Ishikawa (cell line): ENCODE measurements at regions not wholly inside any gene's neighbourhood (a gene's known extent, or its start where the extent isn't known, plus 50 kb on each side); places are given as distances from the start of the nearest gene placed in this dataset.

ENCODE experiments used
- CEBPB ChIP-seq: IDR thresholded peaks from 2 replicates; pipeline ENCODE4 v1.6.1; 2012
- CREB1 ChIP-seq: IDR thresholded peaks from 2 replicates; pipeline ENCODE4 v1.6.1; 2012; ENCODE audit warnings: low read depth
- EGR1 ChIP-seq: IDR thresholded peaks from 2 replicates; pipeline ENCODE4 v1.6.1; 2012
- EP300 ChIP-seq: IDR thresholded peaks from 2 replicates; pipeline ENCODE4 v1.6.1; 2012; ENCODE audit warnings: borderline replicate concordance
- FOXM1 ChIP-seq: IDR thresholded peaks from 2 replicates; pipeline ENCODE4 v1.6.1; 2012; ENCODE audit warnings: low read depth, borderline replicate concordance
- NFIC ChIP-seq: IDR thresholded peaks from 2 replicates; pipeline ENCODE4 v1.6.1; 2012
- RAD21 ChIP-seq: IDR thresholded peaks from 2 replicates; pipeline ENCODE4 v1.6.1; 2012; ENCODE audit warnings: low read depth
- TAF1 ChIP-seq: IDR thresholded peaks from 2 replicates; pipeline ENCODE4 v1.6.1; 2012; ENCODE audit warnings: low read depth, mild to moderate bottlenecking
- TCF12 ChIP-seq: IDR thresholded peaks from 2 replicates; pipeline ENCODE4 v1.6.1; 2012; ENCODE audit warnings: low read depth
- TEAD4 ChIP-seq: IDR thresholded peaks from 2 replicates; pipeline ENCODE4 v1.6.1; 2012
- YY1 ChIP-seq: IDR thresholded peaks from 2 replicates; pipeline ENCODE4 v1.6.1; 2012; ENCODE audit warnings: low read depth
- ZBTB7A ChIP-seq: IDR thresholded peaks from 2 replicates; pipeline ENCODE4 v1.6.1; 2012; ENCODE audit warnings: low read depth
- TF ChIP-seq, protein P1 (sequence below): IDR thresholded peaks from 2 replicates; pipeline ENCODE4 v1.6.1; 2012; ENCODE audit warnings: low read depth, mild to moderate bottlenecking
- TF ChIP-seq, protein P2 (sequence below): IDR thresholded peaks from 2 replicates; pipeline ENCODE4 v1.6.1; 2012
- TF ChIP-seq, protein P3 (sequence below): IDR thresholded peaks from 2 replicates; pipeline ENCODE4 v1.6.1; 2012

DNA sequence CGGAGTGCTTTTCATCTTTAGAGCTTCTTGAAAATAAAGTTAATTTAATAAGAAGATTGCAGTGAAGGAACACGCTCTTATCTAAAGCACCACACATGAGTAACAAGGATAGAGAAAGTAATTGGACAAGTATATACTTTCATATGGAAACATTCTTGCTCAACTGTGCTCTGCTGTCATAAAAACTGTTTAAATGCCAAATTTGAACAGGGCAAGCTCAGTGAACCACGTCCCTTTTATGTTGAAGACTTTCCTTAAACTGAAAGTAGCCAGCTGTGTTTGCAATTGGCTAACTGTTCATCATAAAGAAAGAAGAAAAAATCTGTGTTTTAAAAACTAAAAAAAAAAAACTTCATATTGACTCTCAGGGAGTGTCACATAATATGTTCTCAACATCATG lies 1610.7 kb upstream of the C9orf72 start:
- TF ChIP-seq CEBPB (no peak), EGR1 (no peak), FOXM1 (no peak)
- TF ChIP-seq, protein P1, sequence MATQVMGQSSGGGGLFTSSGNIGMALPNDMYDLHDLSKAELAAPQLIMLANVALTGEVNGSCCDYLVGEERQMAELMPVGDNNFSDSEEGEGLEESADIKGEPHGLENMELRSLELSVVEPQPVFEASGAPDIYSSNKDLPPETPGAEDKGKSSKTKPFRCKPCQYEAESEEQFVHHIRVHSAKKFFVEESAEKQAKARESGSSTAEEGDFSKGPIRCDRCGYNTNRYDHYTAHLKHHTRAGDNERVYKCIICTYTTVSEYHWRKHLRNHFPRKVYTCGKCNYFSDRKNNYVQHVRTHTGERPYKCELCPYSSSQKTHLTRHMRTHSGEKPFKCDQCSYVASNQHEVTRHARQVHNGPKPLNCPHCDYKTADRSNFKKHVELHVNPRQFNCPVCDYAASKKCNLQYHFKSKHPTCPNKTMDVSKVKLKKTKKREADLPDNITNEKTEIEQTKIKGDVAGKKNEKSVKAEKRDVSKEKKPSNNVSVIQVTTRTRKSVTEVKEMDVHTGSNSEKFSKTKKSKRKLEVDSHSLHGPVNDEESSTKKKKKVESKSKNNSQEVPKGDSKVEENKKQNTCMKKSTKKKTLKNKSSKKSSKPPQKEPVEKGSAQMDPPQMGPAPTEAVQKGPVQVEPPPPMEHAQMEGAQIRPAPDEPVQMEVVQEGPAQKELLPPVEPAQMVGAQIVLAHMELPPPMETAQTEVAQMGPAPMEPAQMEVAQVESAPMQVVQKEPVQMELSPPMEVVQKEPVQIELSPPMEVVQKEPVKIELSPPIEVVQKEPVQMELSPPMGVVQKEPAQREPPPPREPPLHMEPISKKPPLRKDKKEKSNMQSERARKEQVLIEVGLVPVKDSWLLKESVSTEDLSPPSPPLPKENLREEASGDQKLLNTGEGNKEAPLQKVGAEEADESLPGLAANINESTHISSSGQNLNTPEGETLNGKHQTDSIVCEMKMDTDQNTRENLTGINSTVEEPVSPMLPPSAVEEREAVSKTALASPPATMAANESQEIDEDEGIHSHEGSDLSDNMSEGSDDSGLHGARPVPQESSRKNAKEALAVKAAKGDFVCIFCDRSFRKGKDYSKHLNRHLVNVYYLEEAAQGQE, result no peak

DNA sequence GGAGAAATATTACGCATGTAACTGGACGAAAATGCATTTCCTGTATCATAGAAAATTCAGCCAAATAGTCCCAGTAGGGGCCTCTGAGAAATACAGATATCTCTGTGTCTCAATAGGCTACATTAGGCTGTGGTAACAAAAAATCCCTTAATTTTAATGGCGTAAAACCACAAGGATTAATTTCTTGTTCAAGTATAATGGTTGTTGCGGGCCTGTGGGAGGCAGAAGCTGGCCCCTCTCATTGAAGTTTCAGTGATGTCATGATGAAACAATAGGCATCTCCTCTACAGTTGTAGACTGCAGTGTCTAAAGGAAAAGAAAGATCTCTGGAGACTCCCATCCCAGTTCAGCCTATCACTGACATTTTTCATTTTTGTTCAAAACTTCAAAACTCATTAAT lies 1625.6 kb upstream of the C9orf72 start:
- no peak for TF ChIP-seq TAF1
- TF ChIP-seq, protein P2, sequence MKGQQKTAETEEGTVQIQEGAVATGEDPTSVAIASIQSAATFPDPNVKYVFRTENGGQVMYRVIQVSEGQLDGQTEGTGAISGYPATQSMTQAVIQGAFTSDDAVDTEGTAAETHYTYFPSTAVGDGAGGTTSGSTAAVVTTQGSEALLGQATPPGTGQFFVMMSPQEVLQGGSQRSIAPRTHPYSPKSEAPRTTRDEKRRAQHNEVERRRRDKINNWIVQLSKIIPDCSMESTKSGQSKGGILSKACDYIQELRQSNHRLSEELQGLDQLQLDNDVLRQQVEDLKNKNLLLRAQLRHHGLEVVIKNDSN, result no peak
- TF ChIP-seq RAD21, result no peak
- TF ChIP-seq TEAD4, result no peak
- no peak for TF ChIP-seq CEBPB
- TF ChIP-seq TCF12, result no peak
- TF ChIP-seq, protein P3, sequence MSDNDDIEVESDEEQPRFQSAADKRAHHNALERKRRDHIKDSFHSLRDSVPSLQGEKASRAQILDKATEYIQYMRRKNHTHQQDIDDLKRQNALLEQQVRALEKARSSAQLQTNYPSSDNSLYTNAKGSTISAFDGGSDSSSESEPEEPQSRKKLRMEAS, result no peak
- TF ChIP-seq YY1, result no peak
- TF ChIP-seq ZBTB7A, result no peak
- TF ChIP-seq CREB1, result no peak
- no peak for TF ChIP-seq EGR1
- TF ChIP-seq EP300, result no peak

DNA sequence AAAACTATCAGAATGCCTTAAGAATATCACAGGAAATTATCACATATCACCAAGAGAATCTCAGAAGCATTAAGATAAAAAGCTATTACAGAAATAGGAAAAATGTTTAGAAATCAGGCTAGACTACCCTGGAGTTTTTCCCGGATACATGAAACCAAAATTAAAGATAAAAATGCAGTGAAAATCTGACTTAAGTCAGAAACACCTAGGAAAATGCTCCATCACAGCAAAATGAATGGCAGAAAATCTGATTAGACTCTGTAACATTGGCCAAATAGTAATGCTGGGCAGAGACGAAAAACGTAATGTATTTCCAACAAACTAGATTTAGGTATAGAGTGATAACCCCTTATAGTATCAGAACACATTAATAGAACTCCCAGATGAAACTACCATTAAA lies 1626.7 kb upstream of the C9orf72 start:
- TF ChIP-seq EGR1, result no peak

DNA sequence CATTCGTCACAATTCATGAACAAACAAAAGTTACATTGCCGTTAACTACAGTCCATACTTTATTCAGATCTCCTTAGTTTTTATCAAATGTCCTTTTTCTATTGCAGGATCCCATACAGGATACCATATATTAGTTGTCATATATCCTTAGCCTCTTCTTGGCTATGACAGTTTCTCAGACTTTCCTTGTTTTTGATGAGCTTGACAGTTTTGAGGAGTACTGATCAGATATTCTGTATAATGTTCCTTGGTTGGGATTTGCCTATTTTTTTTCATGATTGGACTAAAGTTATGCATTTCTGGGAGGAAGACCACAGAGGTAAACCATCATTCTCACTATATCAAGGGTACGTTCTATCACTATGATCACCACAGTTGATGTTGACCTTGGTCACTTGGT lies 1627.4 kb upstream of the C9orf72 start:
- TF ChIP-seq YY1 (no peak), FOXM1 (no peak), ZBTB7A (no peak), EP300 (no peak), TCF12 (no peak), CREB1 (no peak), EGR1 (no peak), NFIC (no peak), TEAD4 (no peak), TAF1 (no peak), CEBPB (no peak), RAD21 (no peak)
- TF ChIP-seq, protein P2, result no peak
- TF ChIP-seq, protein P1, result no peak
- TF ChIP-seq, protein P3, result no peak

DNA sequence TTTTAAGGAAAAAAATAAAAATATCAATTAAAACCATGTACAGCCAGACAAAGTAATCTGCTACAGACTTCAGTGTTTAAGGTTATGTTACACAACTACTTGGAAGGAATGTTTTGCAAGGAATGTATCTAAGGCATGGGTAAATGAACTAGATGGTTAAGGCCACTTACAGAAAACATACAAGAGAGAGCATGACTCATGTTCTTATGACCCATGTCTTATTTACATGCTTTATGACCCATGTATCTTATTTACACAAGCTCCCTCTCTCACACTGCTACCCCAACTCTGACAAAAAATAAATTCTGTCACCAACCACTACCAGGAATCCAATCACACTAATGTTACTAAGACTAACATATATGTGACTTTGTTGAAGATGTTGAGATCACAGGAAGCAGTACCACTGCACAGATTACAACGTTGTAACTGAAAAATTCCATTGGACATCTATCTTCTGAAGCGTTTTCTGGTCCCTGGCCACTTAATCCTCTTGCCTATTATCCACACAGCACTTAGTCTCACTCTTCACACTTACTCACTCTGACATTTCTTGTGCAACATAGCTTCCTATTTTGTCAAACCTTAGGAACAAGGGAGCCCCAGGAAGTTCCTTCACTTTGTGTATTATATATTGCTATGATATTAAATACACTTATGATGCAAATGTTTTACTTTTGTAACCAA lies 1630.1 kb upstream of the C9orf72 start:
- no peak for TF ChIP-seq TAF1
- no peak for TF ChIP-seq TCF12
- no peak for TF ChIP-seq NFIC

DNA sequence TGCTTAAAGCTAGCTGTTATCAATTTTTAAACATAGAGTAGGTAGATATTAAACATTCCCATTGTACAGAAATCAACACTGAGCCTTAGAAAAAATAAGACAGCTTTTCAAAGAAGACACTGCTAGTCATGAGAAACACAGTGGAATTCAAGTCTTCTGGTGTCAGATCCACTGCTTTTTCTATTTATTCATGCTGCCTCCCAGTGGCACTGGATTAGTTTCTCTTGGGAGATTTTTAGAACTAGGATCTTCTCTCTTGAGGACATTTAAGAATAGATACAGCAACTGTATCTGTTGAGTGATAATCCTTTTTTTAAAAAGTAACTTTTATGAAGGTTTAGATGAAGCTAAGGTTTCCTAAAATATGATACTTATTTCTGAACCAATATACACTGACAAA lies 1635.4 kb upstream of the C9orf72 start:
- TF ChIP-seq FOXM1, result no peak
- no peak for TF ChIP-seq CEBPB
- TF ChIP-seq EP300, result no peak
- TF ChIP-seq TAF1, result no peak
- no peak for TF ChIP-seq CREB1
- TF ChIP-seq EGR1, result no peak
- TF ChIP-seq NFIC, result no peak
- TF ChIP-seq TCF12, result no peak
- no peak for TF ChIP-seq TEAD4
- no peak for TF ChIP-seq ZBTB7A
- TF ChIP-seq YY1, result no peak
- TF ChIP-seq, protein P3, result no peak
- TF ChIP-seq, protein P2, result no peak
- TF ChIP-seq, protein P1, result no peak
- no peak; the same call in 1 of the 2 replicates for TF ChIP-seq RAD21
